HepG2 (cell line): ENCODE measurements at regions not wholly inside any gene's neighbourhood (a gene's known extent, or its start where the extent isn't known, plus 50 kb on each side); places are given as distances from the start of the nearest gene placed in this dataset.

Experiments
- ATAC-seq: fragments of 200-7000 bp; cut with Tn5 transposase; 3 replicates; pipeline ENCODE4 v1.9.1; 2020; ENCODE audit warnings: mild to moderate bottlenecking, moderate library complexity
- BruUV-seq: library from RNA; stranded (reverse); fragments of 400-500 nt; replicated peaks from 2 replicates; lab custom pipeline; 2021; lab: Mats Ljungman, UMichigan
- CTCF ChIA-PET: fragments of 300-600 bp; formaldehyde crosslinking; extraction: SDS; loops from one replicate; lab custom pipeline; 2021; ENCODE audit warnings: low total read pairs, inconsistent platforms, low intra/inter-chr PET ratio; lab: Yijun Ruan, JAX
- POLR2A ChIA-PET: fragments of 350-600 bp; sonication (Branson Sonifier 250); formaldehyde crosslinking; loops from one replicate; lab custom pipeline; 2020; ENCODE audit warnings: antibody characterized with exemption, inconsistent platforms; lab: Yijun Ruan, JAX
- DNase-seq: peaks from one replicate; pipeline ENCODE4 v3.0.0-alpha.2; 2015; ENCODE audit warnings: low spot score
- FAIRE-seq: peaks from 3 replicates; lab custom pipeline; 2011; peaks lifted over from hg19 to GRCh38; lab: Jason Lieb, UNC
- H2AFZ ChIP-seq: one replicate; pipeline ENCODE4 v1.6.1; 2011; ENCODE audit warnings: low read length, inconsistent platforms
- H3K27ac ChIP-seq: fragments of 300-600 bp; 3 replicates; pipeline ENCODE4 v1.8.0; 2011; ENCODE audit warnings: mixed run types, mild to moderate bottlenecking, mixed read lengths, low read length, inconsistent platforms; ENCODE audit not compliant: insufficient read depth; ENCODE audit errors: extremely low read length
- H3K27me3 ChIP-seq, 2 experiments: fragments of 200-600 bp in 1 of 2; 2 replicates in 1 of 2; 3 replicates in 1 of 2; pipeline versions ENCODE4 v1.6.0 to v1.8.0; 2011; ENCODE audit warnings: low read length in 2 of 2, mild to moderate bottlenecking in 2 of 2, moderate library complexity in 2 of 2, inconsistent platforms in 1 of 2; ENCODE audit not compliant: insufficient read depth in 2 of 2, control insufficient read depth in 1 of 2
- H3K36me3 ChIP-seq, 2 experiments: fragments of 200-600 bp in 1 of 2; replicated peaks in 1 of 2; 2 replicates in 1 of 2; 3 replicates in 1 of 2; pipeline versions ENCODE4 v1.5.1 to v1.8.0; 2011; ENCODE audit warnings: low read length in 2 of 2, inconsistent platforms in 1 of 2; ENCODE audit not compliant: insufficient read depth in 2 of 2, control insufficient read depth in 1 of 2
- H3K4me1 ChIP-seq: 2 replicates; pipeline ENCODE4 v1.5.1; 2012; ENCODE audit warnings: low read length, inconsistent platforms; ENCODE audit not compliant: insufficient read depth
- H3K4me2 ChIP-seq: 2 replicates; pipeline ENCODE4 v1.6.0; 2011; ENCODE audit warnings: low read depth, low read length, inconsistent platforms
- H3K4me3 ChIP-seq, 3 experiments: fragments of 200-600 bp in 1 of 3; sonication (generic), shearing (Covaris generic) in 1 of 3; replicated peaks in 1 of 3; 2 replicates each; pipeline ENCODE4 v1.5.1; 2011 to 2016; ENCODE audit warnings: low read length in 3 of 3, inconsistent platforms in 2 of 3, low read depth in 2 of 3, mild to moderate bottlenecking in 2 of 3, control low read depth in 1 of 3, mixed read lengths in 1 of 3; ENCODE audit not compliant: insufficient read depth in 1 of 3
- H3K79me2 ChIP-seq: one replicate; pipeline ENCODE4 v1.6.1; 2011; ENCODE audit warnings: low read length, inconsistent platforms; ENCODE audit not compliant: insufficient read depth
- H3K9ac ChIP-seq: 2 replicates; pipeline ENCODE4 v1.6.0; 2011; ENCODE audit warnings: mild to moderate bottlenecking, low read depth, low read length, inconsistent platforms; ENCODE audit not compliant: insufficient read depth
- H3K9me3 ChIP-seq: 2 replicates; pipeline ENCODE4 v1.5.1; 2012; ENCODE audit warnings: mild to moderate bottlenecking, low read length
- H4K20me1 ChIP-seq: 2 replicates; pipeline ENCODE4 v1.6.0; 2011; ENCODE audit warnings: inconsistent platforms, mild to moderate bottlenecking, low read length, moderate library complexity; ENCODE audit not compliant: insufficient read depth
- FOXA3 ChIP-seq: IDR thresholded peaks from 2 replicates; pipeline ENCODE4 v1.6.1; 2016; ENCODE audit warnings: missing genetic modification reagents, missing compliant biosample characterization
- MAFK ChIP-seq, 2 experiments: IDR thresholded peaks in 1 of 2; conservative IDR thresholded peaks in 1 of 2; 2 replicates each; pipeline ENCODE4 v1.6.1; 2011; ENCODE audit warnings: improper control_type of control experiment in 2 of 2, low read length in 2 of 2
- MZF1 ChIP-seq: sonication (generic); formaldehyde crosslinking; IDR thresholded peaks from 2 replicates; pipeline ENCODE4 v1.8.1; 2023; ENCODE audit warnings: mild to moderate bottlenecking, missing genetic modification reagents, borderline replicate concordance
- ZBTB40 ChIP-seq, 2 experiments: fragments of 450-650 bp in 1 of 2; sonication (generic) in 1 of 2; formaldehyde crosslinking in 1 of 2; IDR thresholded peaks; 2 replicates each; pipeline versions ENCODE4 v1.6.1 to v1.8.0; 2016 to 2022; ENCODE audit warnings: antibody characterized with exemption in 1 of 2, mild to moderate bottlenecking in 1 of 2, missing genetic modification reagents in 1 of 2
- ZNF292 ChIP-seq: sonication (generic); formaldehyde crosslinking; IDR thresholded peaks from 2 replicates; pipeline ENCODE4 v1.8.1; 2022; ENCODE audit warnings: mild to moderate bottlenecking, low read depth, missing genetic modification reagents, borderline replicate concordance
- ZNF326 ChIP-seq: sonication (generic); formaldehyde crosslinking; IDR thresholded peaks from 2 replicates; pipeline ENCODE4 v1.4.0; 2020; ENCODE audit warnings: missing genetic modification reagents, borderline replicate concordance
- ZNF563 ChIP-seq: sonication (generic); formaldehyde crosslinking; IDR thresholded peaks from 2 replicates; pipeline ENCODE4 v1.8.0; 2022; ENCODE audit warnings: mild to moderate bottlenecking, moderate library complexity, missing genetic modification reagents
- ZNF841 ChIP-seq: sonication (generic); formaldehyde crosslinking; IDR thresholded peaks from 2 replicates; pipeline ENCODE4 v1.8.1; 2023; ENCODE audit warnings: missing genetic modification reagents, borderline replicate concordance
- WGBS: methylation state at CpG from one replicate; pipeline ENCODE4 v1.1.6; 2017; ENCODE audit warnings: low lambda C conversion rate; 5-methylcytosine and 5-hydroxymethylcytosine counted together
- in situ Hi-C: cut with HindIII; loops from 2 replicates; pipeline ENCODE4 v1.10.0; 2017; ENCODE audit warnings: low pct_unique_long_range_greater_than_20kb; ENCODE audit not compliant: extremely low pct_ligation_motif_present
- intact Hi-C: fragments of 100-400 bp; cut with micrococcal nuclease; formaldehyde crosslinking; loops from one replicate; pipeline ENCODE4 v1.10.0; 2022; ENCODE audit not compliant: unreplicated experiment
- TF ChIP-seq, protein P1 (sequence below): sonication (generic); formaldehyde crosslinking; IDR thresholded peaks from 2 replicates; pipeline ENCODE4 v1.8.0; 2022; ENCODE audit warnings: low read depth, missing genetic modification reagents

GRCh38 chr13:50461189-50461588, 382.3 kb downstream of the DLEU7 start (continued):
- TF ChIP-seq MZF1 (CRISPR knock-in tag): no peak

DNA sequence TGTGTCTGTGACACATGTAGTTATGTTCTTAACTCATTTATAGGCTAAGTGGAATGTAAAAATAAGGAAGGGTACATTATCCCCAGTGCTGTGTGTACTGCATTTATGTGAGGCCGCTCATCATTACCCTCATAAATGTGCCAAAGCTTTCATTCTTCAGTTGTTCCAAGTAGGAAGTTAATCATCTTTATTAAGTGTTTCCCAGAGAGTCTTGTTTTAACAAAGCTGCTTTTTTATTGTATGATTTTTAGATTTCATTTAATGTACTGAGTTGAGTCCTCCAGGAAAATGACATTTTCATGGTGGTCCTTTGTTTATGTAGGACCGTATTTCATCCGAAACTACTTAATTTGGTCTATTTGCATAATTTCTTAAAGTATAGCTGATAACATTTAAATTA, 379.8 kb downstream of the DLEU7 start:
- Histone ChIP-seq H3K27me3 (no peaks in the 10 kb centered on the region), H2AFZ (no peak overlapping the region), H3K9ac (no peak overlapping the region), H3K4me1 (no peaks in the 10 kb centered on the region), H3K4me2 (no peak overlapping the region), H3K4me3 (no peak overlapping the region), H3K79me2 (no peaks in the 10 kb centered on the region), H4K20me1 (no peaks in the 10 kb centered on the region), H3K36me3 (no peaks in the 10 kb centered on the region), H3K9me3 (no peaks in the 10 kb centered on the region), H3K27ac (no peak overlapping the region)
- DNase-seq (no peak), ATAC-seq (no peak), FAIRE-seq (no peak)
- intact Hi-C loops (no loop called here), in situ Hi-C loops (no loop called here)
- 98% methylated on average over 3 of the region's 3 CpGs for WGBS
- ChIA-PET CTCF (no interaction called here), POLR2A (no interaction called here)
- BruUV-seq: no TSS peak
- TF ChIP-seq ZNF292: no peak
- TF ChIP-seq MAFK (conservative IDR thresholded peaks at IDR 0.05 in 1 of 2, IDR thresholded peaks at IDR 0.05 in 1 of 2; ENCODE audit: low read length in 2 of 2): no peak
- no peak for TF ChIP-seq ZNF841 (CRISPR knock-in tag)
- TF ChIP-seq, protein P1, sequence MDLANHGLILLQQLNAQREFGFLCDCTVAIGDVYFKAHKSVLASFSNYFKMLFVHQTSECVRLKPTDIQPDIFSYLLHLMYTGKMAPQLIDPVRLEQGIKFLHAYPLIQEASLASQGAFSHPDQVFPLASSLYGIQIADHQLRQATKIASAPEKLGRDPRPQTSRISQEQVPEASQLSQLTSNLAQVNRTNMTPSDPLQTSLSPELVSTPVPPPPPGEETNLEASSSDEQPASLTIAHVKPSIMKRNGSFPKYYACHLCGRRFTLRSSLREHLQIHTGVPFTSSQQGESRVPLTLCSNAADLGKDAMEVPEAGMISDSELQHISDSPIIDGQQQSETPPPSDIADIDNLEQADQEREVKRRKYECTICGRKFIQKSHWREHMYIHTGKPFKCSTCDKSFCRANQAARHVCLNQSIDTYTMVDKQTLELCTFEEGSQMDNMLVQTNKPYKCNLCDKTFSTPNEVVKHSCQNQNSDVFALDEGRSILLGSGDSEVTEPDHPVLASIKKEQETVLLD: no peak
- TF ChIP-seq ZNF563 (CRISPR knock-in tag): no peak
- TF ChIP-seq ZBTB40 (IDR thresholded peaks at IDR 0.05): no peak
- TF ChIP-seq ZBTB40 (CRISPR knock-in tag; IDR thresholded peaks at IDR 0.05): no peak
- no peak for TF ChIP-seq ZNF326
- no peak for TF ChIP-seq FOXA3 (CRISPR knock-in tag)
